A673 (cell line): ENCODE measurements at regions not wholly inside any gene's neighbourhood (a gene's known extent, or its start where the extent isn't known, plus 50 kb on each side); places are given as distances from the start of the nearest gene placed in this dataset.

Source experiments
- CTCF ChIP-seq: fragments of 300-800, 200-600 bp; sonication (generic); conservative IDR thresholded peaks from 2 replicates; pipeline ENCODE4 v1.5.1; 2017; ENCODE audit warnings: low read depth, mild to moderate bottlenecking, antibody characterized with exemption, low read length, moderate library complexity, mixed read lengths
- EZH2 ChIP-seq: fragments of 200-600 bp; sonication (generic); IDR thresholded peaks from 2 replicates; pipeline ENCODE4 v1.6.1; 2017; ENCODE audit warnings: borderline replicate concordance, low read depth, mild to moderate bottlenecking, mixed read lengths, antibody characterized with exemption, low read length; ENCODE audit not compliant: poor library complexity, severe bottlenecking

GRCh38 chr7:104275900-104276299 lies 52.5 kb upstream of the LHFPL3 start:
- no peak for TF ChIP-seq CTCF
- no peak for TF ChIP-seq EZH2
